HG02840 (cell line): ENCODE measurements at regions not wholly inside any gene's neighbourhood (a gene's known extent, or its start where the extent isn't known, plus 50 kb on each side); places are given as distances from the start of the nearest gene placed in this dataset.
"Not testable (repeated sequence)": the region's sequence is repeated elsewhere in the genome, so short reads cannot be mapped to it uniquely, and the experiment has no call there.

Experiments used
- ATAC-seq: cut with Tn5 transposase; IDR thresholded peaks from one replicate; pipeline ENCODE4 v1.9.1; 2021; ENCODE audit warnings: mild to moderate bottlenecking, moderate library complexity, moderate number of reproducible peaks; ENCODE audit not compliant: unreplicated experiment, low FRiP score

DNA sequence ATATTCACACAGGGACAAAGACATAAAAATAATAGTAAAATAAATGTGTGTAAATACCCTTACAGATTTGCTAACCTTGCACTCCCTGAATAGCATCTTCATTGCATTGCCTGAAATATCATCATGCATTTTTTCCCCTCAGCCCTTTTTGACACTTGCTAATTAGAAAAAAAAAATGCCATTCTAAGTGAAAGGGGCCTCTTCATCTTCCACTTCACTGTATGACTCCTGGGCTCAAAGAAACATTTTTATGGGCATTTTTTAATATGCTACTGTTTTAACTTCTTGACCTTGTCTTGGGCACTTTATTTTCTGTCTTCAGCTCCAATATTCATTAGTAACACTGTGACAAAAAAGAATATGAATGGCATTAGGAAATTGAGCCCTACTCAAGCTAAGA is 1424.4 kb downstream of the CDH8 start:
- ATAC-seq: no peak

DNA sequence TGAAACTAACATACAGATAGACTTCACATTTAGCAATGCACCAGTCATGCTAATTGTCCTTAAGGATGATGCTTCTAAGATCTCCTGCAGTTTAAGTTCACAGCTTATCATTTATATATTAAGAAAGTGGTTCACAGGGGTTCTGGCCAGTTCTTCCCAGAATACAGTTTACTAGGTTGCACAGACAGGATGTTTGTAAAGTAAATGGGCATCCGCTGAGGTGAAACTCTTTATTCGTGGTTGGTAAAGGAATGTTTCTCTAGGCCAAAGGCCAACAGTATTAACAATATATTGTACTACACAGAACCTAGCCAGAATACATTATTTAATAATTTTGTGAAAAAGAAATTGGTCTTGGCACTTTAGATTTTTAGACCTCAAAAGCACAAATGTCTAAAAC is 1427.3 kb downstream of the CDH8 start:
- ATAC-seq: no peak

GRCh38 chr16:60605652-60606051 is 1430.6 kb downstream of the CDH8 start:
- not testable (repeated sequence) for ATAC-seq

DNA sequence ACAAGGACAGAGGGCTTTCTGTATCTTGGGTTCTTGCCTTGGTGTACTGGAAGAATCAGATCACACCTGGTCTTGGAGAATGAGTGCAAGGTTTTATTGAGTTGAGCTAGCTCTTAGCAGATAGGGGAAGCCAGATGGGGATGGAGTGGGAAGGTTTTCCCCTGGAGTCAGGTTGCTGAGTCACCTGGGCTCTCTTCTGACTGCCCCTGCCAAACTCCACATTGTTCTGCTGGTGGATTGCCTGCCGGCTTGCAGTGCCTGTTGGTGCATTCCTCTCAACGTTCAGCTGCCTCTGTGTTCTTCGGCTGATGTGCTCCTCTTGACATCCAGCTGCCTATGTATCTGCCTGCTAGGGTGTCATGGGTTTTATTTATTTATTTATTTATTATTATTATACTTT is 1431.1 kb downstream of the CDH8 start:
- no peak for ATAC-seq

DNA sequence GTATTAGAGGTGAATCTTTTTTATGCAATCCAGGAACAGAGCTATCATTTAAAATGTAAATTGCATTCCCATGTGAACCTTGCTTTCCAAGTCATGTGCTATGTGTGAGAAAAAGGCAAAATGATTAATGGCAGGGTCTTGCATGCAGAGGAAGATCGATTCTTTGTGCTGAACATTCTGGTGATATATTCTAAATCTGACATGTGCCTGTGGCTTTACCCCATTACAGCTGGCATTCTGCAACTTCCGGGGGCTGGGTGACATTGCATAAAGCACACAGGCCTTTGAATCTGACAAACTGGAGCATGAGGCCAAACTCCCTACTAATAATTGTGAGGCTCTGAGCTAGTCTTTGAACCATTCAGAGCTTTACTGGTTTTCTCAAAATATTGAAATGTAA is 1449.7 kb downstream of the CDH8 start:
- ATAC-seq: no peak

DNA sequence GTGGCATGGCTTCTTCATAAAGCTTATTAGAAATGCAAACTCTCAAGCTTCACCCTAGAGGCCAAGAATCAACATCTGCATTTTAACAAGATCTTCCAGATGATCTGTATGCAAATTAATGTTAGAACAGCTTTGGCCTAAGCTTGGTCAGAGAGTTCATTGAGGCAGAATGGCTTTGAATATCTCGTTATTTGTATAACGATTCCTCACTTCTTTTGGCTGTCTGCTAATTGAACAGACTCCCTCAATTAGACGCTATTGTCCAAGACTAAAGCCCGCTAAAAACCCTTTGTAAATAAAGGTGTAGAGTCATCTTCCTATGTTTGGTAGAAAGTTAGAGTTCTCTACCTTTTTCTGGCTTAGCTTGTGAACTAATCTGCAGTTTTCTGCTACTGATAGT is 1453.7 kb downstream of the CDH8 start:
- ATAC-seq: no peak

DNA sequence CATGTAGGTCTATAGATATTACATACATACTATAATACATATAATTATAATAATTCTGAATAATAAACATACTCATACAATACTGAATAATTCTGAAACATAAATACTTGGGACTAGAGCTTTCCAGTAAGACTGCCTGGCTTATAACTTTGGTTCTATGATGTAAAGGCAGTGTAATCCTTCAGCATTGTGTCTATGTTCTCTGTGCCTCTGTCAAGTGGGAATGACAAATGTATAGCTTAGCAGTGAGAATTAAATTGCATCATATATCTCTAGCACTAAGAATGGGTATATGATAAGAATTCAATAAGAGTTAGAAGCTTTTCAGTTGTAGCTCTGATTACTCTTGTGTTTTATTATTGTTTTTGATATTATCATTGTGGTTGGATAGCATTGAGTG is 1469.3 kb downstream of the CDH8 start:
- no peak for ATAC-seq

DNA sequence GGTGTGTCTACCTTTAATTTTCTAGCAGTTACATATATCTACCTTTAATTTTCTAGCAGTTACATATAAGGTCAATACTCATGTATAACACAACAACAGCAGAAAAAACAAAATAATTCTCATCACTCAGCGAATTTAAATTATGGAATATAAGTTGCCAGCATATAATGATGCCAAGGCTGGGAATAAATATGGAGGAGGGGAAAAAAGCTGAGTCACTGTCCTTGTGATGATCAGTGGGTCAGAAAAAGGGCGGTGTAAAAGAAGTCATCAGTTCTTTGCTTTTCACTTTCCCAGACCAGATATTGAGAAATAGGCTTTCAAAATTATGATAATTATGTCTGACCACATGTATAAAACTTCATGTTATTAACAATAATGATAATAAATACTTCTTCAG is 1471.7 kb downstream of the CDH8 start:
- ATAC-seq: no peak

DNA sequence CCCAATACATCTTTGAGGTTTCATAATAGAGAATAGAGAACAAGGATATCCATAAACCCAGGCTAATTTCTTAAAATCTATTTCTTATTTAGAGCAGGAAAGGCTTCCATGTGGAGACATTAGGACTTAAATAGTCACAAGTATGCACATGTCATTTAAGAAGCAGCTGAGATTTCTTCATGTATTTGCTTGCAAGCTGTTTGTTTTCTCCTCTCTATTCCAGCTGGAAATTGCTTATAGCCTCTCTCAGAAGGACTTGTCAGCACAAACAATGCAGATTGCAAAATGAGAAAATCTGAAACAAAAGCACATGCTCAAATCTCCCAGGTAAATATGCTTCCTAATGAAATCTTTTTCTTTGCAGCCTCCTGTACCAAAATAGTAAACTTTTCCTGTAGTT is 1473.1 kb downstream of the CDH8 start:
- no peak for ATAC-seq

GRCh38 chr16:60558936-60559335 is 1477.3 kb downstream of the CDH8 start:
- no peak for ATAC-seq

DNA sequence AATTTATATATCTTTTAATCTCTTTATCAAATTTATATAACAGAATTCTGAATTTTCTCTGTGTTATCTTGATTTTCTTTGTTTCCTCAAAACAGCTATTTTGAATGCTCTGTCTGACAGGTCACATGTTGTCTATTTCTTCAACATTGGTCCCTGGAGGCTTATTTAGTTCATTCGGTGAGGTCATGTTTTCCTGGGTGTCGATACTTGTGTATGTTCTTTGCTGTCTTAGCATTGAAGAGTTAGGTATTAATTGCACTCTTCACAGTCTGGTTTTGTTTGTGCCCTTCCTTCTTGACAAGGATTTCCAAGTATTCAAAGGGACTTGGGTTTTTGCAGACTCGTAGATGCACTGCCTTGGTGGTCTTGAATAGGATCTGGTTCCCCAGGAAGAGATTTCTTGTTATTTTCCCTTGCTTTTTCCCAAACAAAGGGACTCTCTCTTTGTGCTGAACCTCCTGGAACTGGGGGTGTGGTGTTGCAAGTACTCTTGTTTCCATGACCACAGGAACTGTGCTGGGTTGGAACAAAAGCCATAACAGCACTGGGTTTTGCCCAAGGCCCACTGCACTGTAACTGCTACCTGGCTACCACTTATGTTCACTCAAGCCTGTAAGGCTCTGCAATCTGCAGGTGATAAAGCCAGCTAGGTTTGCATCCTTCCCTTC is 1483.0 kb downstream of the CDH8 start:
- no peak for ATAC-seq

DNA sequence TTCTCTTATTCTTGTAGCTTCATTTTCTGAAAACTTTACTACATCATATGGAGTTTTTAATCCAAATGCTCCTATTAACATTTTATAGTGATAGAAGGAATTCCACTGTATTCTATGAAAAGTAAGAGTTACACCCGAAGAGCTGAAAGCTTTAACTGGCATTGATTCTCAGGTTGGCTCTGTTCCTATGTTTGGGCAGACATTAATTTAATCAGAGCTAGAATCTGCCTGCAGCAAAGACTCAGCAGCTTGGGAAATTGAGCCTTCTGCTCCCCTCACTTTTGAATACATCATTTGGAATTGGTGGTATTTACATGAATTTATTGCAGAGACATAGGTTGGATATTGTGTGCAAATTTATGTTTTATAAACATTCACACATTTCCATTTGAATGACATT is 1494.7 kb downstream of the CDH8 start:
- ATAC-seq: no peak

DNA sequence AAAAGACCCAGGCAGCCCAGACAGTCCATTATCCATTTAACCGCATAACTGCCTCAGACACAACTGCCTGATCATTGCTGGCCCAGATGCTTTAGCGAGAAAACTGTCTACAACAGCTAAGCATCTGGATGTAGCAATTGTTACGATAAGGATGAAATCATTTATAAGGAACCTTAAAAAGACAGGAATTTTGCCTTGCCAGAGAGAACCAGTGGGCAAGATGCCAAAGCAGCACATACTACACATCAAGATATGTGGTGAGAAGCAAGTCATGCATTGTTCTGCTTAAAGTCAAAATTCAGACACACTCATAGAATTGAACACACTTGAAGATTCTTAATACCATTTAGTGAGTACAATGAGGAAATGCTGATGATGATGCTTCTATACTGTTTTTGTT is 1525.3 kb downstream of the CDH8 start:
- no peak for ATAC-seq

DNA sequence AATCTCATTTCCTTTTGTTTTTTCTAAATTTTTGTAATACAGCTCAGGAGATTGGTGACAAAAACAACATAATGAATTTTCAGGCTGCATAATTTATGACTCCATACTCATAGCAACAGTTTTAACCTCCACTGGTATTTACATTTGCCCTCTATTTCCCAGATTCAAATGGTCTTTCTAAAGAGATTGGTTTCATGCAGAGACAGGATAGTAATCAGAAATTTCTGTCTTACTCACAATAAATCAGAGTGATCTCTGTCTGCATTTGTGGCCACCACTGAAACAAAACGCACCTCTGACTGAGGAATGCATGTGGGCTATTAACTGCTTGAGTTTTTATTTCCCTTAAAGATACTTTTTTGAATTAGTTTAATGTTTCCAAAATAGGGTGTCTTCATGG is 1526.0 kb downstream of the CDH8 start:
- ATAC-seq: no peak

DNA sequence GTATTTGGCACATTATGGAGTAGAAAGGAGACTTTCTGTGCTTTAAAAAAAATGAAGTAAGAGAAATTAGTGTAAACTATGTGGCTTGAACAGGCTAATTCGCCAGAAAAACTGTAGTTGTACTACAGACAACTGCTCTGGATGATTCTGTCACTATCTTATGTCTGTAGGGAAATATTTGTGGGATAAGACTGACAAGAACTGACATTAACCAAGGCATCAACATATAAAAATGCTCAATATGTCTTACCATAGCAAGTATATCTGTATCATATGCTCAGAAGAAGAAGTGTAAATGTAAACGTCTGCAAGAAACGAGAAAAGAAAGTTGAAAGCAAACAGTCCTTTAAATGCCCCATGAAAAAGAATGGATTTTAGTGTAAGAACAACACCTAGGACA is 1545.0 kb downstream of the CDH8 start:
- ATAC-seq: no peak

- no peak for ATAC-seq
These were observed 1550.3 kb downstream of the CDH8 start for GRCh38 chr16:60485872-60486489.

GRCh38 chr16:60484901-60485300 is 1551.3 kb downstream of the CDH8 start:
- no peak for ATAC-seq

GRCh38 chr16:60481591-60481990 is 1554.6 kb downstream of the CDH8 start:
- no peak for ATAC-seq

- ATAC-seq: no peak
These were observed 1557.4 kb downstream of the CDH8 start for GRCh38 chr16:60478810-60479209.

GRCh38 chr16:60463986-60464385 is 1572.3 kb downstream of the CDH8 start:
- no peak for ATAC-seq

- no peak for ATAC-seq
These were observed 1576.8 kb downstream of the CDH8 start for GRCh38 chr16:60459463-60459862.

DNA sequence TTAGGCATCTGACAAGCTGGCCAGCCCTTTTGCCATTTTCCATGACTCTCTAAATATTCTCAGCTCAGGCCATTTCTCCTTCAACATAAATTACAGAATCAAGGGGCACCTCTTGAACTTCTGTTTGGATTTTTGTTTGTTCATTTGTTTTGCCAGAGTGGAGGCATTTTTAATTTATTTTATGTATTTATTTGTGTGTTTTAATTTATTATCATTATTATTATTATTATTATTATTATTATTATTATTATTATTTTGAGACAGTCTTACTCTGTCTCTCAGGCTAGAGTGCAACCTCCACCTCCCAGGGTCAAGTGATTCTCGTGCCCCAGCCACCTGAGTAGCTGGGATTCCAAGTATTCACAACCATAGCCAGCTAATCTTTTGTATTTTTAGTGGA is 1578.0 kb downstream of the CDH8 start:
- no peak for ATAC-seq

- ATAC-seq: no peak
These were observed 1583.6 kb downstream of the CDH8 start for GRCh38 chr16:60452646-60453045.
